H7 (cell line): ENCODE measurements at regions not wholly inside any gene's neighbourhood (a gene's known extent, or its start where the extent isn't known, plus 50 kb on each side); places are given as distances from the start of the nearest gene placed in this dataset.
"Not testable (repeated sequence)": the region's sequence is repeated elsewhere in the genome, so short reads cannot be mapped to it uniquely, and the experiment has no call there.

Source experiments
- DNase-seq: peaks from one replicate; pipeline ENCODE4 v3.0.0; 2012
- H3K27me3 ChIP-seq: 2 replicates; pipeline ENCODE4 v1.6.0; 2011; ENCODE audit warnings: mild to moderate bottlenecking, low read length; ENCODE audit not compliant: control insufficient read depth, insufficient read depth
- H3K36me3 ChIP-seq: replicated peaks from 2 replicates; pipeline ENCODE4 v1.5.1; 2011; ENCODE audit warnings: low read length; ENCODE audit not compliant: control insufficient read depth, insufficient read depth
- H3K4me3 ChIP-seq: 2 replicates; pipeline ENCODE4 v1.5.1; 2011; ENCODE audit warnings: low read depth, mild to moderate bottlenecking, control low read depth, low read length, moderate library complexity; ENCODE audit not compliant: insufficient read depth

DNA sequence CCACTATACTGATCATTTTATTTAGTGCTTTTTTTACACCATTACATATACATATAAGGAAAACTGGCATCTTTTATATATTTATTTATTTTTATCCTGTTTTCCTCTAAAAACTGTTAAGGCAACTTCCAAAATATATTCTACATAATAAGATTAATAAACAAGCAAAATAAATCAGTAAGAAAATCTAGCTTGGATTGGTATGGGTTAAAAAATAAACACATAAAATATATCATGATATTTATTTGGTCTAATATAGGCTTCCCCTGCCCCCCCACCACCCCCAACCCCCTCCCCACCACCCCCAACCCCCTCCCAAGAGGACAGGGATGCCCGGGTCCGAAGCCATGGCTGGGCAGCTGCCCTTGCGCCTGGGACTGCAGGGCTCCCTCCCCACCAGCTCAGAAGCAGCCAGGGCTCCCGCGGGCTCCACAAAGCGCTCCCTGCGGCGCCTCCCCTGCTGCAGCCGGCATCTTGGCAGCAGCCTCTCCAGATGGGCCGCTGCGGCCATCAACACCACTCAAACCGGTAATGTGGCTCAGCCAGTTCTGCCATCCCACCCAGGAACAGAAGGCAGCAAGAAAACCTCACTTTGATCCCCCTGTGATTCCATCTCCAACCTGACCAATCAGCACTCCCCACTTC, 319.3 kb downstream of the SPATA31A6 start:
- H3K27me3 ChIP-seq, H3K36me3 ChIP-seq, H3K4me3 ChIP-seq: not testable (repeated sequence)
- DNase-seq = peak; percentile 63

DNA sequence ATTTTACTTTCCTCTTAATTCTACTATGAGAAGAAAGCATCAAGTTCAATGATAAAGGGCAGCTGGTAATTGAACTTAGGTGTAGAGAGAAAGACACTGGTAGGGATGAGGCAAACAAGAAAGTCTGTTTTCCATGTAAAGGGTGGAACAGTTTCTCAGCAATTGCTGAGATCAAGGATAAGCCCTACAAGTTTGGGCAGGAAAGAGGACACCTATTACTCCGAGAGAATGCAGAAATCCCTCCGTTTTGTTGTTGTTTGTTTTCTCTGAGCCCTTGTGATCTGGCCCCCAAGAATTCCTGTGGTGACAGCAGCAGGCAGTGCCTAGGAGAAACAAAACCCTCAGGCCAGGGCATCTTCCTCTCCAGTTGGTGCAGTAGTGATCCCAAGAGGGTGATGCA, 324.7 kb downstream of the SPATA31A6 start:
- H3K4me3 ChIP-seq, DNase-seq, H3K36me3 ChIP-seq, H3K27me3 ChIP-seq: not testable (repeated sequence)

GRCh38 chr9:42513535-42513934, 330.1 kb downstream of the SPATA31A6 start:
- not testable (repeated sequence) for H3K36me3 ChIP-seq, H3K27me3 ChIP-seq, DNase-seq, H3K4me3 ChIP-seq

- peak; percentile 3 for DNase-seq
- H3K27me3 ChIP-seq, H3K4me3 ChIP-seq, H3K36me3 ChIP-seq: not testable (repeated sequence)
Observed at GRCh38 chr9:42534325-42534983, 351.0 kb downstream of the SPATA31A6 start.

DNA sequence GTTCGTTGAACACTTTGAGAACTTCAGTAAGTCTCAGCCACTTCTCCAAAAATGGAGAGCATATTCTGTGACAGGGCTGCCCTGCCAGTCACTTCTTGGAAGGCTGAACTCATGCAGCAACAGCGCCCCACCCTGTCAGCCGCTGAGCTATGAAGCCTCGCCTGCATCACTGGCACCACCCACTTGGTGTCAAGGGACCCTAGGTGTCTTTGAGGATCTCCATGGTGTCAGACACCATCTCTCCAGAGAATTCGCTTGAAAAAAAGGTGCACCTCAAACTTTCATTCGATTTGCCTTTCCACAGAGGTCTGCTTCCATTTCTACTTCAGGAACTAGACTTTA, 351.5 kb downstream of the SPATA31A6 start:
- not testable (repeated sequence) for H3K4me3 ChIP-seq, H3K36me3 ChIP-seq, H3K27me3 ChIP-seq, DNase-seq

GRCh38 chr9:42550789-42551357, 367.4 kb downstream of the SPATA31A6 start:
- H3K27me3 ChIP-seq, H3K36me3 ChIP-seq, H3K4me3 ChIP-seq, DNase-seq: not testable (repeated sequence)

DNA sequence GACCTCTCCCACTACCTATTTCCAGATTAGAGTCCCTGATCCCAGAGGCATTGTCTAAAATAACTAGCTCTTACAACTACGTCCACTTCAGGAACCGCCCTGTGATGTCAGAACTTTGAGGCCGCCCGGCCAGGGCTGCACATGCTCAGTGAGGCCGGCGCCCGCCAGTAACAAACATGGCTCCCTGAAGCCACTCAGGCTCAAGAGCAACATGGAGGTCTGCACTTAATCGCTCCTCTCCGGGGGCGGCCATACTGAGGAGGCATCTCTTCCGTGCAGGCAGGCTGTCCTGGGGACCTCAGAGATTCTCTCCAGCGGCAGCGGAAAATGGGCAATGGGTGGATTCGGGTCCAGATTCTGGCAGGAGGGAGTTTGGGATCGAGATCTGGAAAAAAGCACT, 385.1 kb downstream of the SPATA31A6 start:
- not testable (repeated sequence) for H3K27me3 ChIP-seq, H3K4me3 ChIP-seq, DNase-seq, H3K36me3 ChIP-seq

- not testable (repeated sequence) for H3K27me3 ChIP-seq, H3K36me3 ChIP-seq, H3K4me3 ChIP-seq, DNase-seq
Observed at GRCh38 chr9:42568942-42569556, 385.6 kb downstream of the SPATA31A6 start.

- not testable (repeated sequence) for H3K27me3 ChIP-seq, H3K4me3 ChIP-seq, H3K36me3 ChIP-seq, DNase-seq
Observed at GRCh38 chr9:42577851-42578250, 394.4 kb downstream of the SPATA31A6 start.
